Embryonic facial prominence (tissue), 1 donor: ENCODE measurements at regions not wholly inside any gene's neighbourhood (a gene's known extent, or its start where the extent isn't known, plus 50 kb on each side); places are given as distances from the start of the nearest gene placed in this dataset.
"Not testable (repeated sequence)": the region's sequence is repeated elsewhere in the genome, so short reads cannot be mapped to it uniquely, and the experiment has no call there.

Experiments used
- DNase-seq: peaks from one replicate; pipeline ENCODE4 v3.0.0-alpha.2; 2016; ENCODE audit errors: extremely low spot score

GRCh38 chr12:114131824-114132223, 165.7 kb upstream of the RBM19 start:
- DNase-seq, result no peak

GRCh38 chr12:114123108-114123507, 157.0 kb upstream of the RBM19 start:
- DNase-seq, result no peak

GRCh38 chr12:114122016-114122415, 155.9 kb upstream of the RBM19 start:
- no peak for DNase-seq

- no peak for DNase-seq
These were observed 153.2 kb upstream of the RBM19 start for GRCh38 chr12:114119316-114119715.

- no peak for DNase-seq
These were observed 130.3 kb upstream of the RBM19 start for GRCh38 chr12:114096461-114096860.

- no peak for DNase-seq
These were observed 127.4 kb upstream of the RBM19 start for GRCh38 chr12:114093520-114093919.

GRCh38 chr12:114092981-114093380, 126.9 kb upstream of the RBM19 start:
- DNase-seq, result no peak

- no peak for DNase-seq
These were observed 124.1 kb upstream of the RBM19 start for GRCh38 chr12:114090211-114090610.

- no peak for DNase-seq
These were observed 107.0 kb upstream of the RBM19 start for GRCh38 chr12:114073076-114073475.

GRCh38 chr12:114069507-114069906, 103.4 kb upstream of the RBM19 start:
- DNase-seq, result no peak

- no peak for DNase-seq
These were observed 98.4 kb upstream of the RBM19 start for GRCh38 chr12:114064497-114064896.

- not testable (repeated sequence) for DNase-seq
These were observed 97.9 kb upstream of the RBM19 start for GRCh38 chr12:114064034-114064433.

- DNase-seq, result no peak
These were observed 97.3 kb upstream of the RBM19 start for GRCh38 chr12:114063435-114063834.

GRCh38 chr12:114056351-114056750, 90.2 kb upstream of the RBM19 start:
- DNase-seq, result not testable (repeated sequence)

- DNase-seq, result no peak
These were observed 88.9 kb upstream of the RBM19 start for GRCh38 chr12:114054982-114055381.

- DNase-seq, result no peak
These were observed 80.3 kb upstream of the RBM19 start for GRCh38 chr12:114046236-114046998.

GRCh38 chr12:114045349-114045748, 79.2 kb upstream of the RBM19 start:
- DNase-seq, result no peak

- no peak for DNase-seq
These were observed 75.5 kb upstream of the RBM19 start for GRCh38 chr12:114041590-114041989.

GRCh38 chr12:114041136-114041535, 75.0 kb upstream of the RBM19 start:
- DNase-seq, result no peak

- no peak for DNase-seq
These were observed 72.8 kb upstream of the RBM19 start for GRCh38 chr12:114038962-114039361.

- DNase-seq, result no peak
These were observed 66.7 kb upstream of the RBM19 start for GRCh38 chr12:114032801-114033200.

GRCh38 chr12:114030451-114030850, 64.3 kb upstream of the RBM19 start:
- no peak for DNase-seq

- no peak for DNase-seq
These were observed 60.7 kb upstream of the RBM19 start for GRCh38 chr12:114026805-114027204.

- no peak for DNase-seq
These were observed 59.8 kb upstream of the RBM19 start for GRCh38 chr12:114025935-114026334.
